Stimulated activated CD8-positive, alpha-beta memory T cell treated with anti-CD3 and anti-CD28 coated beads, Interleukin-2, amount 100 ng/mL, for 1 hour (primary cell): ENCODE measurements at regions not wholly inside any gene's neighbourhood (a gene's known extent, or its start where the extent isn't known, plus 50 kb on each side); places are given as distances from the start of the nearest gene placed in this dataset.
"Not testable (repeated sequence)": the region's sequence is repeated elsewhere in the genome, so short reads cannot be mapped to it uniquely, and the experiment has no call there.

Source experiments
- DNase-seq, 2 donors: peaks; one replicate each; pipeline ENCODE4 v3.0.0-alpha.2; 2020; ENCODE audit warnings: low read depth in 2 of 2

GRCh38 chr4:17241835-17242234, 270.1 kb downstream of the QDPR start:
- DNase-seq: no peak

GRCh38 chr4:17238633-17239032, 273.3 kb downstream of the QDPR start:
- DNase-seq: no peak

- no peak for DNase-seq
Measured at GRCh38 chr4:17236686-17237085, 275.2 kb downstream of the QDPR start.

- no peak for DNase-seq
Measured at GRCh38 chr4:17234678-17235077, 277.2 kb downstream of the QDPR start.

GRCh38 chr4:17232566-17233253, 279.2 kb downstream of the QDPR start:
- no peak for DNase-seq

GRCh38 chr4:17231880-17232475, 279.9 kb downstream of the QDPR start:
- DNase-seq: not testable (repeated sequence)

GRCh38 chr4:17230727-17231126, 281.2 kb downstream of the QDPR start:
- no peak for DNase-seq

GRCh38 chr4:17220816-17221215, 291.1 kb downstream of the QDPR start:
- DNase-seq: no peak

GRCh38 chr4:17218786-17219185, 293.1 kb downstream of the QDPR start:
- DNase-seq: no peak

- DNase-seq: no peak
Measured at GRCh38 chr4:17206829-17207801, 304.8 kb downstream of the QDPR start.

GRCh38 chr4:17204908-17205307, 306.5 kb upstream of the LDB2 start:
- DNase-seq: no peak

- no peak for DNase-seq
Measured at GRCh38 chr4:17203797-17204196, 305.4 kb upstream of the LDB2 start.

GRCh38 chr4:17197070-17197469, 298.6 kb upstream of the LDB2 start:
- DNase-seq: no peak

- no peak for DNase-seq
Measured at GRCh38 chr4:17195461-17196275, 297.2 kb upstream of the LDB2 start.

- DNase-seq: no peak
Measured at GRCh38 chr4:17194586-17194985, 296.1 kb upstream of the LDB2 start.

- DNase-seq: no peak
Measured at GRCh38 chr4:17189759-17190158, 291.3 kb upstream of the LDB2 start.

GRCh38 chr4:17189401-17189720, 290.9 kb upstream of the LDB2 start:
- DNase-seq: no peak

GRCh38 chr4:17188547-17189400, 290.3 kb upstream of the LDB2 start:
- DNase-seq: no peak

GRCh38 chr4:17188125-17188524, 289.7 kb upstream of the LDB2 start:
- no peak for DNase-seq

GRCh38 chr4:17187003-17187402, 288.6 kb upstream of the LDB2 start:
- DNase-seq: no peak

- no peak for DNase-seq
Measured at GRCh38 chr4:17182888-17183287, 284.4 kb upstream of the LDB2 start.
